ENCODE measurements at regions not wholly inside any gene's neighbourhood (a gene's known extent, or its start where the extent isn't known, plus 50 kb on each side); places are given as distances from the start of the nearest gene placed in this dataset.

DNA sequence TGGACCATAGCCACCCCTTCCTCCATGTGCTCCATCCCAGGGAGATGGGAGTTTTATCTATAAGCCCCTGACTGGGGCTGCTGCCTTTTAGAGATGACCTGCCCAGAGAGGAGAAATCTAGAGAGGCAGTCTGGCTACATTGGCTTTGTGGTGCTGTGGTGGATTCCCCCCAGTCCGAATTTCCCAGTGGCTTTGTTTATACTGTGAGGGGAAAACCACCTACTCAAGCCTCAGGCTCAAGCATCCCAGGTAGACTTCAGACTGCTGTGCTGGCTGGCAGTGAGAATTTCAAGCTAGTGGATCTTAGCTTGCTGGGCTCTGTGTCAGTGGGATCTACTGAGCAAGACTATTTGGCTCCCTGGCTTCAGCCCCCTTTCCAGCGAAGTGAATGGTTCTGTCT lies 1195.7 kb upstream of the PCDH20 start:
- TF ChIP-seq EZH2 (IDR thresholded peaks at IDR 0.05; ENCODE audit: borderline replicate concordance): no peak
- TF ChIP-seq, protein P1, sequence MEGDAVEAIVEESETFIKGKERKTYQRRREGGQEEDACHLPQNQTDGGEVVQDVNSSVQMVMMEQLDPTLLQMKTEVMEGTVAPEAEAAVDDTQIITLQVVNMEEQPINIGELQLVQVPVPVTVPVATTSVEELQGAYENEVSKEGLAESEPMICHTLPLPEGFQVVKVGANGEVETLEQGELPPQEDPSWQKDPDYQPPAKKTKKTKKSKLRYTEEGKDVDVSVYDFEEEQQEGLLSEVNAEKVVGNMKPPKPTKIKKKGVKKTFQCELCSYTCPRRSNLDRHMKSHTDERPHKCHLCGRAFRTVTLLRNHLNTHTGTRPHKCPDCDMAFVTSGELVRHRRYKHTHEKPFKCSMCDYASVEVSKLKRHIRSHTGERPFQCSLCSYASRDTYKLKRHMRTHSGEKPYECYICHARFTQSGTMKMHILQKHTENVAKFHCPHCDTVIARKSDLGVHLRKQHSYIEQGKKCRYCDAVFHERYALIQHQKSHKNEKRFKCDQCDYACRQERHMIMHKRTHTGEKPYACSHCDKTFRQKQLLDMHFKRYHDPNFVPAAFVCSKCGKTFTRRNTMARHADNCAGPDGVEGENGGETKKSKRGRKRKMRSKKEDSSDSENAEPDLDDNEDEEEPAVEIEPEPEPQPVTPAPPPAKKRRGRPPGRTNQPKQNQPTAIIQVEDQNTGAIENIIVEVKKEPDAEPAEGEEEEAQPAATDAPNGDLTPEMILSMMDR (IDR thresholded peaks at IDR 0.05; ENCODE audit: poor library complexity): no peak

Data from hepatocyte (in vitro differentiated cells).